Bone marrow (tissue), 2 donors: ENCODE measurements at regions not wholly inside any gene's neighbourhood (a gene's known extent, or its start where the extent isn't known, plus 50 kb on each side); places are given as distances from the start of the nearest gene placed in this dataset.
"Not testable (repeated sequence)": the region's sequence is repeated elsewhere in the genome, so short reads cannot be mapped to it uniquely, and the experiment has no call there.

Source experiments
- DNase-seq, 2 donors: peaks; one replicate each; lab custom pipeline; 2025; lab: John Stamatoyannopoulos, UW

DNA sequence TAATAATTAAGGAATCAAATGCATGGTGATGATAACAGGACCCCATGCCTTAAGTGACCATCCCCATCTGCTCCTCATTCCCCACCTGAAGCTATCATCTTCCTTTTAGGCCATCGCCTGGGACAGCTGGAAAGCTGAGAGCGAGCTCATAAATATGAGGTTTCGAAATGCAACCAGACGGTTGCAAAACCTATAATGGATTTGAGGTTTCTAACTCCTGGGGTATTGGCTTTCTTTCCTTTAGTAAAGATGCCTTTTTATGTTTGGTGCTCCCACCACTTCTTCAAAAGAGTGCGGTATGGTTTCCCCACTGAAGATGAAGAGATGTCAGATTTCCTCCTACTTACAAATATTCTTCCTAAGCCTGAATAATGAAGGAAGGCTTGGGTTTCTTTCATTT lies 1589.5 kb upstream of the PIK3C3 start:
- no peak for DNase-seq

DNA sequence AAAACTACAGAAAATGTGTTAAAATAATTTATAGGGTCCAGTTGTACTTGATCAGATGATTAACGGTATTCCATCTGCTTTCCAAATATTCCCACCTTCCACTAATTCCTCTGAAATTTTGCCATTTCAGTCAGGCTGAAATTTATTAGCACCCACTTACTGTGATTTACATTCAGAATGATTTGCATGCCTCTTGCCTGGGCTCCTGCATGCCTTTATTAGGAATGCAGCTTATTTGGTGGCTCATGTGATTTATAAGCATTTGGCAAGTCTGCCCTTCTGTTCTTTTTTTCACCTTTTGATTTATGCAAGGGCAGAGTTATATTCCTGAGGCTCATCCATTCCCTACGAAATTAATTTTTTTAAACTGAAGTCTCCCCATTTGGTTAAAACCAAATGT lies 1594.5 kb upstream of the PIK3C3 start:
- no peak for DNase-seq

DNA sequence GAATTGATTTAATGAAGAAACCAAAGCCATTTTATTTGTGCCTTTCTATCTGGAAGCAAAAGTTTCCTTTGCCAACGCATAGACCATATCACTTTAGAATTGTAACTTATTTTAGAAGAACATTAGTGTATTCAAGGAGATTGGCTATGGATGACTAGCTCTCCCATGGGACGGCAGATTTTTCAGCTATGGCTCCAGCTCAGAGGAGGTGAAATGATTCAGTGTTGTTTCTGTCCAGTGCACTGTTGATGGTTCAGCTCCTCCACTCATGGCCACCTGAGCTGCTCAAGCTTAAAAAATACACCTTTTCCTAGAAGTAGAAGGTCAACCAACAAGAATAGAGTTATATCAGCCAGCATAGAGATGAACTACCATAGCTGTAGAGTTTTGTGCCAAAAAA lies 1597.5 kb upstream of the PIK3C3 start:
- DNase-seq: no peak

GRCh38 chr18:40356168-40356567 lies 1598.9 kb upstream of the PIK3C3 start:
- no peak for DNase-seq

GRCh38 chr18:40355726-40356125 lies 1599.3 kb upstream of the PIK3C3 start:
- DNase-seq: no peak

DNA sequence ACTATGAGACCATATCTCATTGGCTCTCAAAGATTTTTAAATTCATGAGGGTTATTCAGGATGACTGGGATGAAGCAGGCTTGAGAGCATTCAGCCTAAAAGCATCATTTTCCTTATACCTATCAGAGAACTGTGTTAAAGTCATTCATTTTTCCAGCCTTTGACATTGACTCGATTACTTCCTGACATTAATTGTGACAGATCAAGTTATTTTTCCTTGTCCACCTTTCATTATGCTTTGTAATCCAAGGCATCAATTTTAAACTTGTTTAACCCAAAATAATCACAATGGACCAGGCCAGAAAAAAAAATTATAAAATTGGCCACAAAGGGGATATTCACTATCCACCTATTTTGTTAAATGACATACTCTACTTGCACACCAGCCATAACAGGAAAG lies 1606.8 kb upstream of the PIK3C3 start:
- DNase-seq: no peak

DNA sequence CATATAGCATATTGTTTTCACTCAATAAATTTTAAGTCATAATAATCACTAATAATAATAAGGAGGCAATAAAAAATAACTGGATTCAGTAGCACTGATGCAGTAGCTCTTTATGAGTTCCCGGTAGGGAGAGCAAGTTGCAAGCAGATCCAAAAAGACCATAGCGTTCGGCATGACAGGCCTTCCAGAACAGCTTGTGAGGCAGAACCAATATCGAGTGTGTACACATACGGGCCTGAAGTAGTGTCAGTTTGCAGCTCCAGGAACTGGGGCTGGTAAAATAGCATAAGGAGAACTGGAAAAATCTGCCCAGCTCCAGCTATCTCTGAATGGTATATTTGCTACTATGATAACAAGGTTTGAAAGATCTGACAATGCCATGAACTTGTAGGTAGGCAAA lies 1607.8 kb upstream of the PIK3C3 start:
- DNase-seq: no peak

DNA sequence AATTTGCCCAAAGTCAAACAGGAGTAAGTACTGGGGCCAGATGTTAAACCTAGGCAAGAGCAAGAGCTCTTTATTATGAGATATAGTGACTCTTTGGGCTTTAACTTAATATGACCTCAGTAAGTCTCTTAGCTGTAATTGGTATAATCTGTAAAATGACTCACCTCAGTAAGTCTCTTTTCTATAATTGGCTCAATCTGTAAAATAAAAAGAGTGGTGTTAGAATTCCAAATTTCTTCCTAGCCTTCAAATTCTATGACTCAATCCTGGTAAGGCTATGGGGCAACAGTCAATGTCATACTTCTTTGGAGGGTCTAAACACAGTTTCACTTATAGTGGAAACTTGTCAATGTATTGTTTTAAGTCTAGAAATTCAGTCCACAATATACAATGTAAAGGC lies 1608.9 kb upstream of the PIK3C3 start:
- no peak for DNase-seq

GRCh38 chr18:40341701-40342100 lies 1613.3 kb upstream of the PIK3C3 start:
- no peak for DNase-seq

DNA sequence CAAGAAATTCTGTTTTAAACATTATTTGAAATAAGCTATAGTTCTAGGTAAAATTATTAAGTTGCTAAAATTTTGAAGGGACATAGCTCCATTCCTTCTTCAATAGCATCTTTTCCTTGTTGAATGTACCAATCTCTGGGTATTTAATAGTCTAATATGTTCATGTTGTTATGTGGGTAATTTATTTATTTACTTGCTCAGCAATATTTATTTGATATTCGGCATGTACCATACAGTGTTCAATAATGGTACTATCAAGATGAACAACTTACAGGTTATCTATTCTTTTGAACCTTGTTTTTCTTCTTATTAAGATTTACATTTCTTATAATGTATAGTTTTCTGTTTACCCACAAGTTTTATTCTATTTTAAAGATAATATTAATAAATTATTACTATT lies 1616.8 kb upstream of the PIK3C3 start:
- DNase-seq: no peak

DNA sequence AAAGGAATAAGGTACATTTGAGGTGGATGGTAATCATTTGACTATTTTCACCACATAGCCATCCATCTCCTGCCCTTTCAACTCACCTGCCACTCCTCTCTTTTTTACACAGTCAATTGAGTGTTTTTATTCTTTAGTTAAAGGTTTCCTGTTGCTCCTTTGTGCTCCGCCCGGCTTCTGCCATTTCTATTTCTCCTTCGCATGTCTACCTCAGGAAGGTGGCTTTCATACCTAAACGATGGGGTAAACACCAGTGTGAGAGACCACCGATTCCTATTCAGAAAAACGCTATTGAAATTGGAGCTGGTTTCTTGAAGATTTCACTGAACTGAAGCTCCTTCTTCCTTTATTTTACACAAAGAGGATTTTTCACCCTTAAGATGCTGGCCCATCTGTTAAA lies 1628.0 kb upstream of the PIK3C3 start:
- no peak for DNase-seq

- DNase-seq: no peak
Measured at GRCh38 chr18:40325988-40326387, 1629.0 kb upstream of the PIK3C3 start.

GRCh38 chr18:40314199-40314598 lies 1640.8 kb upstream of the PIK3C3 start:
- no peak for DNase-seq

GRCh38 chr18:40313030-40313642 lies 1641.9 kb upstream of the PIK3C3 start:
- no peak for DNase-seq

GRCh38 chr18:40307627-40308026 lies 1647.4 kb upstream of the PIK3C3 start:
- no peak for DNase-seq

- no peak for DNase-seq
Measured at GRCh38 chr18:40296717-40297413, 1658.2 kb upstream of the PIK3C3 start.

DNA sequence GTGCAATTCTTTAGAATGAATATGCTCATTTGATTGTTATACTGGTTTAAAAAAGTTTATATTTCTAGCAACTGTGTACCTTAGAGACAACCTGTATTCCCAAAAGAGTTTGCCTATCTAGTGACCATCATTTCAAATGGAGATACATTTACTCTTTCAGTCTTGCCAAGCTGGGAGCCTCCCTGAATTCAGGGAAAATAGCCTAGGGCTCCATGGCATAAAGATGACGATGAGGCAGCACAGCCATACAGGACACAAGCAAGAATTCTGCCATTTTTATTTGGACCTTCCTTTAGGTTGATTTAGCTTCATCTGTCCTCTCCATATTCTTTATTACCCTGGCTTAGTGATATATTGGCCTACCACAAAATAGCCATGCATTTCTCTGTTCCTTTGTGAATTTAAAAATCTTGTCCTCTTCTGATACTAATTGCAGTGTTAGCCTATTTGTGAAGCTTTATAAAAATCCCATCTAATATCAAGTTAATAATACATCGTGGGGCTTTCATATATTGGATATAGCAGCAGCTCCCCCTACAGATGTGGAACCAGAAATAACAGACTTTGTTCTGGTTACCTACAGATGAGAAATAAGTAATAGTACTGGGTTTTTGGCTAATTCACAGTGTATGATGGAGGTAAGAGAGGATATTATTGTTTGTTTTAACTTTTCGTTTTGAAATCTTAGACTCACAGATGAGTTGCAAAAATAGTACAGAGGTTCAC lies 1661.9 kb upstream of the PIK3C3 start:
- DNase-seq: no peak

- DNase-seq: no peak
Measured at GRCh38 chr18:40283560-40283959, 1671.5 kb upstream of the PIK3C3 start.

DNA sequence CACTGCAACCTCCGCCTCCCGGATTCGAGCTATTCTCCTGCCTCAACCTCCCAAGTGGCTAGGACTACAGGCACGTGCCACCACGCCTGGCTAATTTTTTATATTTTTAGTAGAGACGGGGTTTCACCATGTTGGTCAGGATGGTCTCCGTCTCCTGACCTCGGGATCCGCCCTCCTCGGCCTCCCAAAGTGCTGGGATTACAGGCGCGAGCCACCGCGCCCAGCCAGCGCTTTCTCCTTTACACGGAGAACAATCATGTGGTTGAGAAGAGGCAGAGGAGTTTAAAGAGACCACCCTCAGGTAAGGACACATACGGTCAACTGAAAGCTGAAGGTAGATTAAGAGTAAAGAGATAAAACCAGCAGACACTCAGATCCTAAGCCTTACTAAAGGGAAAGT lies 1673.7 kb upstream of the PIK3C3 start:
- DNase-seq: not testable (repeated sequence)

DNA sequence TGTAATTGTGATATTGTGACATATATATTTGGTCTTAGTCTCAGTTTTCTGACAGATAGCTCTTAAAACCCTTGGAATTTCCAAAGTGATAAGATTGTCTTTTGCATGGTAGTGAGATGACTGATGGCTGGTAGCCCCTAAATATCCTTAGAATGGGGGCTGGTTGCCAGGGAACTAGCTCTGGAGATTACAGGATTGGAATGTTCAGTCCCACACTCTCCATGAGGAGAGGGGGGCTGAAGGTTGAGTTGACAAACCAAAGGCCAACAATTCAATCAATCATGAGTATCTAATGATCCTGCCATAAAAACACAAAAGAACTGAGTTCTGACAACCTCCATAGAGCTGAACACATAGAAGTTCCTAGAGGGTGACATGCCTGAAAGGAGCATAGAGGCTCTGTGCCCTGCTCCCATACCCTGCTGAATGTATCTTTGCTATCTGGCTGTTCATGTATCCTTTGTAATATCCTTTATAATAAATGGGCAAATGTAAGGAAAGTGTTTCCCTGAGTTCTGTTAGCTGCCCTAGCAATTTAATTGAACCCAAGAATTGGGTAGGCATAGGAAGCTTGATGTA lies 1680.3 kb upstream of the PIK3C3 start:
- DNase-seq: no peak

DNA sequence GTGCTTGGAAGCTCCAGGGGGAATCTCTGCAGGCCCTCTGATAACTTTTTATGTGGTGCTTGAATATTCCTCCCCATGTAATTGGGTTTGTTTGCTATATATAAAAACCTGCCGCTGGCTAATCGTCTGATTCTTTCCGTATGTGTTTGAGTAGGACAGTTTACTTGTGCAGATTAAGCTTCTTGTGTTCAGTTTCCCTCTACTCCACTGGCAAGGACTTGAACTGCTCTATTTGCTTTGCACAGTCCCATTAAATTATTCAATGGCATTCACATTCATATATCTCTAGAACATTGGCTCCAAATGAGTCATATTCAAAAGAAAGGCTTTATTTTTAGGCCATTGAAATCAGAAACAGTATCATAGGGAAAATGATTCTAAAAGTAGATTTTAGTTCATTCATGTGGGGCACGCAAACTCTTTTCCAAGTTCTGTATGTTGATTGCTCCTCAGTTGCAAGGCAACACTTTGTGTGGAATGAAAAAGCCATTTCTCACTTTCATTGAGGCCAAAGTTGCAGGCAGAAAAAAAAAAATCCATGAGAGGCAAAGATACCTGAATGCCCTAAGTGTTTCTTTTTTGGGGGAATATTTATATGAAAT lies 1682.3 kb upstream of the PIK3C3 start:
- DNase-seq: no peak

DNA sequence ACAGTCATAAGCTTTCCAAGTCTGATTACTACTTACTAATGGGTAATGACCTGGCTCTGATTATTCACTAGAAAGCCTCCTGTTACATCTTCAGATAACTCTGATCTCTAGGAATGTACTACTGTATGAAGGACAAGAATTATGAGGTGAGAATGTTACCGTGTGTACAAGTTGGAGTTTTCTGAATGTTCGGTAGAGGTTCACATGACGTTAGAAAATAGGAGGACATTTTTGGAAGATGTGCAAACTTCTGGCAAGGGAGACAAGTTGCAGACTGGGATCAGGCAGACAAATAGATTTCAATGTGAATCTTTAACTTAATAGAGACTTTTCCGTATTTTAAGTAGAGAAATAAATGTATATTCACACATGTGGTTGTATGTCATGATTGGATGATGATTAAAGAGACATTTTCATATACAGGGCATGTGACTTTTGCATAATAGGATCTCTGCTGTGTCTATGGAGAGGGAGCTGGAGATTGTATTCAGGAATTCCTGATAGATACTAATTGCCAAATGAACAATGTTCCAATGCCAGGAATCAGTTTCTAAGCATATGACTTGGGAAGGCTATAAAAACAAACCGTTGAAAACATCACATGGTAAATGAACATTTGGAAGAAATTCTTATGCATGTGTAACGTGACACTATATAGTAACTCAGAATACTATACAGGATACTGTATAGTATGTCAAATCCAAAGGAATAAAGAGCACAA lies 1695.8 kb upstream of the PIK3C3 start:
- DNase-seq: no peak
